Motor neuron (in vitro differentiated cells): ENCODE measurements at regions not wholly inside any gene's neighbourhood (a gene's known extent, or its start where the extent isn't known, plus 50 kb on each side); places are given as distances from the start of the nearest gene placed in this dataset.
"Not testable (repeated sequence)": the region's sequence is repeated elsewhere in the genome, so short reads cannot be mapped to it uniquely, and the experiment has no call there.

Experiments
- ATAC-seq, 8 experiments: fragments of 200-7000 bp; cut with Tn5 transposase; replicated peaks in 6 of 8; 2 replicates each; pipeline ENCODE4 v1.8.0; 2021; ENCODE audit warnings: mild to moderate bottlenecking in 8 of 8, moderate library complexity in 8 of 8
- H3K27ac ChIP-seq, 2 donors: fragments of 250-450 bp; sonication (Bioruptor Pico); 2 replicates each; pipeline ENCODE4 v1.9.0; 2021; ENCODE audit warnings: antibody characterized with exemption in 2 of 2, mild to moderate bottlenecking in 2 of 2, moderate library complexity in 1 of 2
- H3K4me1 ChIP-seq, 2 donors: fragments of 250-450 bp; sonication (Bioruptor Pico); replicated peaks in 1 of 2; 2 replicates each; pipeline ENCODE4 v1.6.1; 2021; ENCODE audit warnings: antibody characterized with exemption in 2 of 2, mild to moderate bottlenecking in 2 of 2, moderate library complexity in 1 of 2
- H3K4me3 ChIP-seq, 5 donors: fragments of 250-450 bp; sonication (Bioruptor Pico); 2 replicates each; pipeline ENCODE4 v1.9.0; 2021; ENCODE audit warnings: antibody characterized with exemption in 5 of 5, mild to moderate bottlenecking in 5 of 5, moderate library complexity in 4 of 5
- WGBS, 10 experiments: fragments of 450-650 bp; shearing (Covaris generic); methylation state at CpG; one replicate each; pipeline ENCODE4 v1.0.0; 2022; 5-methylcytosine and 5-hydroxymethylcytosine counted together
- in situ Hi-C, 9 experiments: fragments of 400-800 bp; cut with MboI; loops; one replicate each; pipeline ENCODE4 v1.15.0; 2021; ENCODE audit warnings: low sequenced_read_pairs in 9 of 9, low pct_unique_long_range_greater_than_20kb in 2 of 9; ENCODE audit not compliant: unreplicated experiment in 9 of 9

DNA sequence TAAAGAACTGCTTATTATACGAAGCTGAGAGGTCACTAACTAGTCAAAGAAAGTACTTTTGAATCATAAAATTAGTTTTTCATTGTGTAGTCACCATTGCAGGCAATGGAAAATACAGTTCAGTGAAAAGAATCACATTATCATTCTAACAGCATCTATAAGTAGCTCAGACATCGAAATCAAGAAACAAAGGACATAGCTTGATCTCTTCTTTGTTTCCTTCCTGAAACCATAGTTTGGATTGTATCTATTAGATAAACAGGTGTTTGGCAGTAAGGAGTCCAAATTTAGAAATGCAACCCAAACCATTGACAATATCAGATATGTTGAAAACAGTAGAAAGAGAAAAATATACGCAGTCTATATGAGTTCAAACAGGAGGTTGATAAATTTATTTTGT is 697.3 kb downstream of the TFAP2A start:
- no peak overlapping the region for H3K4me3 ChIP-seq
- in situ Hi-C loops: no loop called here
- H3K27ac ChIP-seq: no peak overlapping the region
- H3K4me1 ChIP-seq: peaks cover 0 to 3% of the 10 kb centered on the region in 2 donors
- no peak for ATAC-seq
- WGBS, 10 experiments: 20 to 100% (median 86%) methylated on average over 1 to 3 of the region's 3 CpGs

DNA sequence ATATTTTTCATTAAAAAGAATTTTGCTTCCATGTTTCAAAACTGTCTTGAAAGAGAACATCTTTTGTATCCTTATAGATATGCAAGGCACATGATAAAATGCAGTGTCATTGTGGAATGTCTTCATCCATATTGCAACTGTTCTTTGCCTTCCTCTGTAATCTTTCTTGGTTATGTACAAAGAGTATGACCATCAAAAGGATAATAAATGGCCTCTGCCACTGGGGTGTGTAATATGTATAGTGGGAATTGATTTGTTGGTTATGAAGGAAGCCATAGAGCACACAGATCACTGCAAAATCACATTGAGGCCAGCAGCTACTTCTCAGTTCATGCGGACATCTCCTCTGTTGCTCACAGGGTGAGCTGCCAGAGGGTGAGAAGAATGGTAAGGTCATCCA is 703.5 kb downstream of the TFAP2A start:
- Histone ChIP-seq H3K27ac (no peak overlapping the region), H3K4me1 (peaks cover 3 to 13% of the 10 kb centered on the region in 2 donors), H3K4me3 (no peak overlapping the region)
- in situ Hi-C loops: no loop called here
- peak in 4 of 8 experiments; percentile 21 to 74 (median 72) for ATAC-seq
- 50 to 100% (median 72%) methylated on average over 1 of the region's 1 CpG; no CpG with 5 or more reads in 4 of the 10 experiments for WGBS, 10 experiments

DNA sequence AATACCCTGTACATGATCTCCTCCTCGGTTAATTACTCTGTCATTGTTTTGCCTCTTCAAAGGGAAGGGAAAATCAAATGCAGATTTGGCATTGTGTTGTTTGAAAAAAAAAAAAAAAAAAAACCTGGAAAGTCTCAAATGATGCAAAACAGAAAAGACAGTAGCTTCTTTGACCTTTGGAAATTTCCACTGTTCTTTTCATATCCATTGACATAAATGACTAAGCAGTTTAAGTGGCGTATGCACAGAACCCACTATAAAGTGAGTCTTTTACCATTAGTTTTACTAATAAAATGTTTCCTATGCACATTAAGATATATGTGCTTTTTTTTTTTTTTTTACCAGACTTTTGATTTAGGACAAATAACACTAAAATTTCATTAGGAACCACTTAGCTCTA is 704.3 kb downstream of the TFAP2A start:
- 7 to 82% (median 60%) methylated on average over 1 to 2 of the region's 2 CpGs for WGBS, 10 experiments
- Histone ChIP-seq H3K4me1 (peaks cover 3 to 13% of the 10 kb centered on the region in 2 donors), H3K27ac (no peak overlapping the region), H3K4me3 (no peak overlapping the region)
- in situ Hi-C loops: no loop called here
- peak in 1 of 8 experiments; percentile 30 for ATAC-seq

DNA sequence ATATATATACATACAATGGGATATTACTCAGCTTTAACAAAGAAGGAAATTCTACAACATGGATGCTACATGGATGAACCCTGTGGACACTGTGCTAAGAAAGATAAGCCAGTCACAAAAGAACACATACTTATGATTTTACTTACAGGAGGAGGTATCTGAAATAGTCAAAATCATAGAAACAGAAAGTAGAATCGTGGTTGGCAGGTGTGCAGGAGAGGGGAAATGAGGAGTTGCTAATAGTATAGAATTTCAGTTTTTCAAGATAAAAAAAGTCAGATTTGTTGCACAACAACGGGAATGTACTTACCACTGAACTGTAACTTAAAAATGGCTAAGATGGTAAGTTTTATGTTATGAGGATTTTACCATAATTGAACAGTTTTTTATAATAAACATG is 706.3 kb downstream of the TFAP2A start:
- in situ Hi-C loops: no loop called here
- H3K4me1 ChIP-seq: peaks cover 3 to 13% of the 10 kb centered on the region in 2 donors
- 25 to 100% (median 78%) methylated on average over 1 to 2 of the region's 2 CpGs; no CpG with 5 or more reads in 1 of the 10 experiments for WGBS, 10 experiments
- no peak overlapping the region for H3K4me3 ChIP-seq
- ATAC-seq: no peak
- no peak overlapping the region for H3K27ac ChIP-seq

DNA sequence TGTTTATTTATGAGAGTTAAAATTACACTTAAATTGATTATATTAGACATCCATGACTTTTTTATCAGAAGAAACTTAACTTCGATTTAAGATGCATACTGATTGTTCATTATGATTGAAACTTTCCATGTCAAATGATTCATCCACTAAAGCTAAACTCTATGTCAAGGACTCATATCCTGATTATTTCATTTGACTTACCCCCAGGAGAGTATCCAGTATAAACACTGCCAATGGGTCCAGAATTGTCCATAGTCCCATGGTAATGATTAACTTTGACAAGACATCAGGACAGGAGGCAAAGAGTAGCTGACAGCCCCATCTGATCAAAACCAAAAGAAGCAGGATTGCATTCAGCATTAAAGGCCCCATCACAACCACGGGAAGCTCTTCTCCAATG is 709.9 kb downstream of the TFAP2A start:
- Histone ChIP-seq H3K27ac (no peak overlapping the region), H3K4me3 (no peak overlapping the region), H3K4me1 (peaks cover 3 to 5% of the 10 kb centered on the region in 2 donors)
- WGBS, 10 experiments: 9 to 92% (median 67%) methylated on average over 2 of the region's 2 CpGs; no CpG with 5 or more reads in 1 of the 10 experiments
- in situ Hi-C loops: no loop called here
- no peak for ATAC-seq

GRCh38 chr6:9702914-9703313 is 712.0 kb downstream of the TFAP2A start:
- peak in 3 of 8 experiments; percentile 63 to 69 (median 67) for ATAC-seq
- in situ Hi-C loops: no loop called here
- Histone ChIP-seq H3K4me1 (peaks cover 7% of the 10 kb centered on the region in 2 donors), H3K4me3 (no peak overlapping the region), H3K27ac (no peak overlapping the region)
- 13 to 100% (median 67%) methylated on average over 1 of the region's 1 CpG; no CpG with 5 or more reads in 1 of the 10 experiments for WGBS, 10 experiments

DNA sequence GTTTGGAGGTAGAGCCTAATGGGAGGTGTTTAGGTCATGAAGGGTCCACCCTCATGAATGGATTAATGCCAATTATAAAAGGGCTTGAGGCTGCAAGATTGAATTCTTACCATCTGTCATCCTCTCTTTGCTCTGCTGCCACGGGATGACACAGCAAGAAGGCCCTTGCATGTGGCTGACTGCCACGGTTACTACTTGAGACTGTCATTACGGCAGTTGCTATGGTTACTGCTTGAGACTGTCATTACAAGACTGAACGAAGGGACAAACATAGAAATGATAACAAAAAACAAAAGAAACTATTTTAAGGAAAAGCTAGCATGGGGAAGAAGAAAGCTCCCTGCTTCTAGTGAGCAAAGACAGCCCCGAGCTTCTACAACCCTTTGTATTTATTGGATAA is 715.0 kb downstream of the TFAP2A start:
- peak in 7 of 8 experiments; percentile 80 to 99 (median 93) for ATAC-seq
- Histone ChIP-seq H3K4me3 (no peak overlapping the region), H3K4me1 (peaks cover 7% of the 10 kb centered on the region in 2 donors), H3K27ac (no peak overlapping the region)
- WGBS, 10 experiments: 13 to 60% (median 30%) methylated on average over 1 to 5 of the region's 5 CpGs; no CpG with 5 or more reads in 1 of the 10 experiments
- in situ Hi-C loops: no loop called here

- H3K4me1 ChIP-seq: peaks cover 3 to 7% of the 10 kb centered on the region in 2 donors
- ATAC-seq: no peak
- no peak overlapping the region for H3K27ac ChIP-seq
- in situ Hi-C loops: no loop called here
- H3K4me3 ChIP-seq: no peak overlapping the region
- WGBS, 10 experiments: 55 to 100% (median 79%) methylated on average over 2 to 7 of the region's 7 CpGs
These were observed 717.5 kb downstream of the TFAP2A start for GRCh38 chr6:9697263-9697931.

DNA sequence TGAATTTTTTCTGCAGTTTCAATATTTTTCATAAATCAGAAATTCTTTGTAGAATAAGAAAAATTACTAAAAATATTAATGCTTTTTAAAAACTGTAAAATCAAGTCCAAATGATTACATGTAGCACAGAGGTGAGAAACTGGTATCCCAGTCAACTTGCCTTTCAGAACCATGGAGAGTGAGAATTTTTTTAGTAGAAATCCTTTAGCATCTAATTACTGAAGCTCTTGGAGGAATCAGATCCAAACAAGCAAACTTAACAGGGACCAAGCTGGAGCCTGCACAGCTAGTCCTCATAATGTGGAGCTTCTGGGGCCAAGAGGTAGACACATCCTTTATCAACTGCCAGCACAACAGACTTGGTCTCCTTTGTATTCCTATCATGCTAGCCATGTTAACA is 724.5 kb downstream of the TFAP2A start:
- H3K27ac ChIP-seq: no peak overlapping the region
- ATAC-seq: no peak
- H3K4me3 ChIP-seq: no peak overlapping the region
- in situ Hi-C loops: no loop called here
- H3K4me1 ChIP-seq: no peaks in the 10 kb centered on the region

GRCh38 chr6:9680727-9681126 is 734.1 kb downstream of the TFAP2A start:
- ATAC-seq, H3K4me3 ChIP-seq, H3K4me1 ChIP-seq, in situ Hi-C loops, H3K27ac ChIP-seq: not testable (repeated sequence)
- WGBS, 10 experiments: 0 to 97% (median 50%) methylated on average over 1 to 4 of the region's 6 CpGs; no CpG with 5 or more reads in 4 of the 10 experiments

DNA sequence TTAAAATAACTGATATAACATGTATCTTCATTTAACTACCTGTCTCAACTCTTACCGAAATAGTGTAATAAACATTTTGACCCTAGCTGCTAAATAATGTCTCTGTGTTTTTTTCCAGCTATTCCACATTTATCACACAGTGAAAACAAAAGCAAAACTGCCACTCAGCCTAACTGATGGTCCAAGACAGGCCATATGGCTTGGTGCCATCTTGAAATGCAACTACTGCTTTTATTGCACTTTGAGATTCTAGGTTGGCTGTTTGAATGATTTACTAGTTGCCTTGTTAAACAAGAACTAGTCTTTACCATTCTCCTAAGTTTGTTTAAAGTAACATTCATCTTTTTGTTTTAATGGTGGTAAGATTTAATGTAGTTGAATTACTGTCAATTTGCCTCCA is 739.8 kb downstream of the TFAP2A start:
- 55 to 100% (median 67%) methylated on average over 1 of the region's 1 CpG; no CpG with 5 or more reads in 3 of the 10 experiments for WGBS, 10 experiments
- Histone ChIP-seq H3K4me1 (no peaks in the 10 kb centered on the region), H3K27ac (no peak overlapping the region), H3K4me3 (no peak overlapping the region)
- no peak for ATAC-seq
- in situ Hi-C loops: no loop called here

DNA sequence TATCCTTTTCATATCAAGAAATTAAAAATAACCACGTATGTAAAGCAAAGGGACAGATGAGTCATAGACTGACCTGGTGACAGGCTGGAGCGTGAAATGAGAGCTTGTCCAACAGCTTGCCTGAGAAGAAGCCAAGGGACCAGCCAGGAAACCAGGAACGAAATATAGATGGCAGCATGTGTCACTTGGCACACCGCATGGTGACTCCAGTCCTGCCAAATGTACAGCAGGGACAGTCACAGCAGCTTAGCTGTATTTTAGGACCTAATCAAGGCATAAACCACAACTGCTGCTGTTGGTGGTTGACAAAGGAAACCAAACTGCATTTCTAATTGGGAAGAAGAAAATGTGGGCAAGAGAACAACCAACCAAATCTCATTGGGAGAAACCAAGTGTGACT is 755.0 kb downstream of the TFAP2A start:
- Histone ChIP-seq H3K4me3 (no peak overlapping the region), H3K4me1 (no peaks in the 10 kb centered on the region), H3K27ac (no peak overlapping the region)
- ATAC-seq: no peak
- WGBS, 10 experiments: 21 to 100% (median 73%) methylated on average over 1 to 4 of the region's 4 CpGs; no CpG with 5 or more reads in 1 of the 10 experiments
- in situ Hi-C loops: no loop called here

GRCh38 chr6:9657994-9658393 is 756.9 kb downstream of the TFAP2A start:
- 78 to 100% (median 100%) methylated on average over 1 of the region's 1 CpG; no CpG with 5 or more reads in 3 of the 10 experiments for WGBS, 10 experiments
- no peak overlapping the region for H3K27ac ChIP-seq
- in situ Hi-C loops: no loop called here
- ATAC-seq: no peak
- H3K4me1 ChIP-seq: no peaks in the 10 kb centered on the region
- no peak overlapping the region for H3K4me3 ChIP-seq

- in situ Hi-C loops: no loop called here
- Histone ChIP-seq H3K27ac (no peak overlapping the region), H3K4me3 (no peak overlapping the region), H3K4me1 (no peaks in the 10 kb centered on the region)
- 13 to 83% (median 39%) methylated on average over 1 of the region's 1 CpG; no CpG with 5 or more reads in 2 of the 10 experiments for WGBS, 10 experiments
- no peak for ATAC-seq
These were observed 767.3 kb downstream of the TFAP2A start for GRCh38 chr6:9647599-9647998.
